HepG2 (cell line): ENCODE measurements at regions not wholly inside any gene's neighbourhood (a gene's known extent, or its start where the extent isn't known, plus 50 kb on each side); places are given as distances from the start of the nearest gene placed in this dataset.

Source experiments
- FOXC1 ChIP-seq: sonication (generic); formaldehyde crosslinking; IDR thresholded peaks from 2 replicates; pipeline ENCODE4 v1.8.0; 2022; ENCODE audit warnings: mild to moderate bottlenecking, missing genetic modification reagents, borderline replicate concordance
- HHEX ChIP-seq: IDR thresholded peaks from 2 replicates; pipeline ENCODE4 v1.6.1; 2016; ENCODE audit warnings: control low read depth
- KDM3A ChIP-seq: IDR thresholded peaks from 2 replicates; pipeline ENCODE4 v1.6.1; 2018; ENCODE audit warnings: low read depth, missing compliant biosample characterization
- NFRKB ChIP-seq: fragments of 450-650 bp; IDR thresholded peaks from 2 replicates; pipeline ENCODE4 v1.6.1; 2017
- NR2F1 ChIP-seq, 2 experiments: fragments of 450-650 bp in 1 of 2; formaldehyde crosslinking in 1 of 2; IDR thresholded peaks; 2 replicates each; pipeline versions ENCODE4 v1.5.0 to v1.6.1; 2016 to 2020; ENCODE audit warnings: mild to moderate bottlenecking in 1 of 2, missing compliant biosample characterization in 1 of 2, missing genetic modification reagents in 1 of 2, moderate library complexity in 1 of 2
- PAX8 ChIP-seq: sonication (generic); formaldehyde crosslinking; IDR thresholded peaks from 2 replicates; pipeline ENCODE4 v1.8.0; 2022; ENCODE audit warnings: mild to moderate bottlenecking, missing genetic modification reagents, borderline replicate concordance
- RBM22 ChIP-seq: fragments of 200-400 bp; formaldehyde crosslinking; optimal IDR thresholded peaks from 2 replicates; pipeline ENCODE3; 2017; ENCODE audit warnings: mild to moderate bottlenecking, low read length, moderate library complexity
- RFX5 ChIP-seq: IDR thresholded peaks from 2 replicates; pipeline ENCODE4 v1.6.1; 2011; ENCODE audit warnings: low read depth, low read length, improper control_type of control experiment
- SMARCC2 ChIP-seq: fragments of 450-650 bp; IDR thresholded peaks from 2 replicates; pipeline ENCODE4 v1.6.1; 2017; ENCODE audit warnings: antibody characterized with exemption, mild to moderate bottlenecking
- XBP1 ChIP-seq: sonication (generic); formaldehyde crosslinking; IDR thresholded peaks from 2 replicates; pipeline ENCODE4 v1.5.0; 2020; ENCODE audit warnings: missing genetic modification reagents
- YY1 ChIP-seq: IDR thresholded peaks from 2 replicates; pipeline ENCODE4 v1.6.1; 2011; ENCODE audit warnings: low read length, low read depth, moderate library complexity, mild to moderate bottlenecking; ENCODE audit not compliant: insufficient read depth, insufficient replicate concordance
- ZFP41 ChIP-seq: sonication (generic); formaldehyde crosslinking; IDR thresholded peaks from 2 replicates; pipeline ENCODE4 v1.4.0; 2020; ENCODE audit warnings: mild to moderate bottlenecking, missing genetic modification reagents, borderline replicate concordance
- ZKSCAN5 ChIP-seq: sonication (generic); formaldehyde crosslinking; IDR thresholded peaks from 2 replicates; pipeline ENCODE4 v1.5.1; 2020; ENCODE audit warnings: mild to moderate bottlenecking, missing genetic modification reagents
- ZNF263 ChIP-seq: sonication (generic); formaldehyde crosslinking; IDR thresholded peaks from 2 replicates; pipeline ENCODE4 v1.4.0; 2020; ENCODE audit warnings: missing genetic modification reagents
- ZNF337 ChIP-seq: sonication (generic); formaldehyde crosslinking; IDR thresholded peaks from 2 replicates; pipeline ENCODE4 v1.5.1; 2020; ENCODE audit warnings: missing genetic modification reagents, low read depth, mild to moderate bottlenecking, borderline replicate concordance
- ZNF749 ChIP-seq: sonication (generic); formaldehyde crosslinking; IDR thresholded peaks from 2 replicates; pipeline ENCODE4 v1.8.0; 2022; ENCODE audit warnings: mild to moderate bottlenecking, missing genetic modification reagents, moderate library complexity, borderline replicate concordance
- ZNF775 ChIP-seq: sonication (generic); formaldehyde crosslinking; IDR thresholded peaks from 2 replicates; pipeline ENCODE4 v1.4.0; 2020; ENCODE audit warnings: missing genetic modification reagents, mild to moderate bottlenecking, moderate library complexity, borderline replicate concordance
- ZNF841 ChIP-seq: sonication (generic); formaldehyde crosslinking; IDR thresholded peaks from 2 replicates; pipeline ENCODE4 v1.8.1; 2023; ENCODE audit warnings: missing genetic modification reagents, borderline replicate concordance
- TF ChIP-seq, protein P1 (sequence below): sonication (generic); formaldehyde crosslinking; IDR thresholded peaks from 2 replicates; pipeline ENCODE4 v1.4.0; 2020; ENCODE audit warnings: missing genetic modification reagents, borderline replicate concordance
- TF ChIP-seq, protein P2 (sequence below): sonication (generic); formaldehyde crosslinking; IDR thresholded peaks from 2 replicates; pipeline ENCODE4 v1.5.1; 2020; ENCODE audit warnings: mild to moderate bottlenecking, missing genetic modification reagents
- TF ChIP-seq, protein P3 (sequence below): sonication (generic); formaldehyde crosslinking; IDR thresholded peaks from 2 replicates; pipeline ENCODE4 v1.5.0; 2020; ENCODE audit warnings: missing genetic modification reagents
- TF ChIP-seq, protein P4 (sequence below): sonication (generic); formaldehyde crosslinking; IDR thresholded peaks from 2 replicates; pipeline ENCODE4 v1.9.0; 2021; ENCODE audit warnings: missing genetic modification reagents, borderline replicate concordance

DNA sequence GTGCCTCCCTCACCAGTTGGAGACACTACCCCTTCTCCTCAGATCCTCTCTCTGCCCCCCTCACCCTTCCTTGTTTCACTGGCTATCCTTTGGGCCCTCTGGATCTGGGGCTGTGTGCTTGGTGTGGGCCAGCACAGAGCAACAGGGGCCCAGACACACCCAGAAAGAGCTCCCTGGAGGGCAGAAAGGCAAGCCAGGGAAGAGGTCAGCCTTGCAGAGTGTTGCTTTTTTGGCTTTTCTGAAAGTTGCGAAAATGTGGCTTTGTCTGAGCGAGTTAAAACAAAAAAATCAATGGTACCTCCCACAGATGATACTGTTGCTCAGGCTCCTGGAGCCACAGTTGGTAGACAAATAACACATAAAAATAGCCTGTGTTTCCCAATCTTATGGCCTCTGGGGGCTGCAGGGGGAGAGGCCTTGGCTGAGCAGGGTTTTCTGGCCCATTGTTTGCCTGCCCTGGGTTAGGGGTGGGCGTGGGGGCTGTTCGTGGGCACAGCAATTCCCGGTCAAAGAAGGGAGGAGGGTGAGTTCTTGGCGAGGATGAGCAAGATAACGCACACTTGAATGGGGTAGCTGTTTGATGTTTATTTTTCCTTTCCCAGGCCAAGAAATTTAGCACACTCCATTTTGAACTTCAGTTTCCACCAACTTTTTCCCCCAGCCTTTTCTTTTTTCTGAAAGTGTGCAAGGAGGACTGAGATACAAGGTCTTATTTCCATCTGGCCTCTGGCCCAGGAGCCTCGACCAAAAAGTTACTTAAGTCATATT lies 167.0 kb upstream of the HAAO start (continued):
- TF ChIP-seq, protein P1, sequence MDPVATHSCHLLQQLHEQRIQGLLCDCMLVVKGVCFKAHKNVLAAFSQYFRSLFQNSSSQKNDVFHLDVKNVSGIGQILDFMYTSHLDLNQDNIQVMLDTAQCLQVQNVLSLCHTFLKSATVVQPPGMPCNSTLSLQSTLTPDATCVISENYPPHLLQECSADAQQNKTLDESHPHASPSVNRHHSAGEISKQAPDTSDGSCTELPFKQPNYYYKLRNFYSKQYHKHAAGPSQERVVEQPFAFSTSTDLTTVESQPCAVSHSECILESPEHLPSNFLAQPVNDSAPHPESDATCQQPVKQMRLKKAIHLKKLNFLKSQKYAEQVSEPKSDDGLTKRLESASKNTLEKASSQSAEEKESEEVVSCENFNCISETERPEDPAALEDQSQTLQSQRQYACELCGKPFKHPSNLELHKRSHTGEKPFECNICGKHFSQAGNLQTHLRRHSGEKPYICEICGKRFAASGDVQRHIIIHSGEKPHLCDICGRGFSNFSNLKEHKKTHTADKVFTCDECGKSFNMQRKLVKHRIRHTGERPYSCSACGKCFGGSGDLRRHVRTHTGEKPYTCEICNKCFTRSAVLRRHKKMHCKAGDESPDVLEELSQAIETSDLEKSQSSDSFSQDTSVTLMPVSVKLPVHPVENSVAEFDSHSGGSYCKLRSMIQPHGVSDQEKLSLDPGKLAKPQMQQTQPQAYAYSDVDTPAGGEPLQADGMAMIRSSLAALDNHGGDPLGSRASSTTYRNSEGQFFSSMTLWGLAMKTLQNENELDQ (CRISPR knock-in tag), result no peak
- TF ChIP-seq RBM22 (no peak), XBP1 (CRISPR knock-in tag) (no peak), ZNF263 (CRISPR knock-in tag) (peak; percentile 94), YY1 (no peak), ZNF841 (no peak), PAX8 (no peak), ZNF337 (CRISPR knock-in tag) (no peak), NR2F1 (CRISPR knock-in tag; IDR thresholded peaks at IDR 0.05) (no peak), ZKSCAN5 (CRISPR knock-in tag) (no peak), ZNF749 (CRISPR knock-in tag) (no peak), FOXC1 (CRISPR knock-in tag) (no peak), KDM3A (CRISPR knock-in tag) (0 out of 2 replicates have a peak, but pooled peaks have one; percentile 18), RFX5 (no peak), ZNF775 (CRISPR knock-in tag) (no peak), ZFP41 (CRISPR knock-in tag) (no peak), NFRKB (no peak), SMARCC2 (no peak), HHEX (CRISPR knock-in tag) (no peak)
- TF ChIP-seq, protein P2, sequence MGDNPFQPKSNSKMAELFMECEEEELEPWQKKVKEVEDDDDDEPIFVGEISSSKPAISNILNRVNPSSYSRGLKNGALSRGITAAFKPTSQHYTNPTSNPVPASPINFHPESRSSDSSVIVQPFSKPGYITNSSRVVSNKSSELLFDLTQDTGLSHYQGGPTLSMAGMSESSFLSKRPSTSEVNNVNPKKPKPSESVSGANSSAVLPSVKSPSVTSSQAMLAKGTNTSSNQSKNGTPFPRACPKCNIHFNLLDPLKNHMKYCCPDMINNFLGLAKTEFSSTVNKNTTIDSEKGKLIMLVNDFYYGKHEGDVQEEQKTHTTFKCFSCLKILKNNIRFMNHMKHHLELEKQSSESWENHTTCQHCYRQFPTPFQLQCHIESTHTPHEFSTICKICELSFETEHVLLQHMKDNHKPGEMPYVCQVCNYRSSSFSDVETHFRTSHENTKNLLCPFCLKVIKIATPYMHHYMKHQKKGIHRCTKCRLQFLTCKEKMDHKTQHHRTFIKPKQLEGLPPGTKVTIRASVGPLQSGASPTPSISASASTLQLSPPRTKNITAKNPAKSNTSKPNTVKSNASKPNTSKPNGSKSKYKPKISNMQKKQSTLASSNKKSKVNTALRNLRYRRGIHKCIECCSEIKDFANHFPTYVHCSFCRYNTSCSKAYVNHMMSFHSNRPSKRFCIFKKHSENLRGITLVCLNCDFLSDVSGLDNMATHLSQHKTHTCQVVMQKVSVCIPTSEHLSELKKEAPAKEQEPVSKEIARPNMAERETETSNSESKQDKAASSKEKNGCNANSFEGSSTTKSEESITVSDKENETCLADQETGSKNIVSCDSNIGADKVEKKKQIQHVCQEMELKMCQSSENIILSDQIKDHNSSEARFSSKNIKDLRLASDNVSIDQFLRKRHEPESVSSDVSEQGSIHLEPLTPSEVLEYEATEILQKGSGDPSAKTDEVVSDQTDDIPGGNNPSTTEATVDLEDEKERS (CRISPR knock-in tag), result peak; percentile 55; the same call in 1 of the 2 replicates
- TF ChIP-seq, protein P3, sequence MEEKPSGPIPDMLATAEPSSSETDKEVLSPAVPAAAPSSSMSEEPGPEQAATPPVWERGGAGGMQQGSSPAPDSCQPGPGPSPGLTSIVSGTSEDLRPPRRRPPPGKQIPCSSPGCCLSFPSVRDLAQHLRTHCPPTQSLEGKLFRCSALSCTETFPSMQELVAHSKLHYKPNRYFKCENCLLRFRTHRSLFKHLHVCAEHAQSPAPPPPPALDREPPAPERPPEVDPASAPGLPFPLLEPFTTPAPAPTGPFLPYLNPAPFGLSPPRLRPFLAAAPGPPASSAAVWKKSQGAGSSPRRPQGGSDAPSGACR (CRISPR knock-in tag), result no peak
- TF ChIP-seq, protein P4, sequence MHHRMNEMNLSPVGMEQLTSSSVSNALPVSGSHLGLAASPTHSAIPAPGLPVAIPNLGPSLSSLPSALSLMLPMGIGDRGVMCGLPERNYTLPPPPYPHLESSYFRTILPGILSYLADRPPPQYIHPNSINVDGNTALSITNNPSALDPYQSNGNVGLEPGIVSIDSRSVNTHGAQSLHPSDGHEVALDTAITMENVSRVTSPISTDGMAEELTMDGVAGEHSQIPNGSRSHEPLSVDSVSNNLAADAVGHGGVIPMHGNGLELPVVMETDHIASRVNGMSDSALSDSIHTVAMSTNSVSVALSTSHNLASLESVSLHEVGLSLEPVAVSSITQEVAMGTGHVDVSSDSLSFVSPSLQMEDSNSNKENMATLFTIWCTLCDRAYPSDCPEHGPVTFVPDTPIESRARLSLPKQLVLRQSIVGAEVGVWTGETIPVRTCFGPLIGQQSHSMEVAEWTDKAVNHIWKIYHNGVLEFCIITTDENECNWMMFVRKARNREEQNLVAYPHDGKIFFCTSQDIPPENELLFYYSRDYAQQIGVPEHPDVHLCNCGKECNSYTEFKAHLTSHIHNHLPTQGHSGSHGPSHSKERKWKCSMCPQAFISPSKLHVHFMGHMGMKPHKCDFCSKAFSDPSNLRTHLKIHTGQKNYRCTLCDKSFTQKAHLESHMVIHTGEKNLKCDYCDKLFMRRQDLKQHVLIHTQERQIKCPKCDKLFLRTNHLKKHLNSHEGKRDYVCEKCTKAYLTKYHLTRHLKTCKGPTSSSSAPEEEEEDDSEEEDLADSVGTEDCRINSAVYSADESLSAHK (CRISPR knock-in tag), result no peak
